ENCODE measurements at regions not wholly inside any gene's neighbourhood (a gene's known extent, or its start where the extent isn't known, plus 50 kb on each side); places are given as distances from the start of the nearest gene placed in this dataset.

DNA sequence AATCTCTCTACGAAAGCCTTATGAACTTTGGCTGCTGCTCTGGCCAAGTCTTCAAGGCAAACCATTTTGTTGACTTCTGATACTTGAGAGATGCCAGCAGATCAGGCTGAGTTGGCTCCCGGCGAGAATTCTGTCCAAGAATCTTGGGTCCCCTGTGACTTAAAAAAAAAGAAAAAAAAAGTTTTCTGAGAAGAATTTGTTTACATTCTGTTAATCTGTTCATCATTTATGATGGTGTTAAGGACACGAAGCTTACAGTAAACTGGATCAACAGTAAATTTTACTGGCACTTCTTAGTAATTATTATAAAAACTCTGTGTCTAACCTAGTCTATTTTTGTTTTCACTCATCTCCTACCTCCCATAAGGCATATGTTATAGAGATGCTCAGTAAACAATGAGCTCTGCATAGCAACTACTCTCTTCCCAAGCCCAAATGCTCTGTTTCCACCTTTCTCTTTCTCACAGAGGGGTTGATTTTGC lies 320.9 kb upstream of the RASGRP1 start:
- TF ChIP-seq POLR2A (IDR thresholded peaks at IDR 0.05; ENCODE audit: low read depth, low read length), result no peak
- TF ChIP-seq POLR2AphosphoS5 (IDR thresholded peaks at IDR 0.05; ENCODE audit: low read depth, low read length), result no peak
- no peak for TF ChIP-seq TAF1 (IDR thresholded peaks at IDR 0.05; ENCODE audit: low read depth, low read length)
